ENCODE measurements at regions not wholly inside any gene's neighbourhood (a gene's known extent, or its start where the extent isn't known, plus 50 kb on each side); places are given as distances from the start of the nearest gene placed in this dataset.

- TF ChIP-seq CTCF (IDR thresholded peaks at IDR 0.05; ENCODE audit: low read length), result no peak
- no peak for TF ChIP-seq EZH2 (IDR thresholded peaks at IDR 0.05; ENCODE audit: borderline replicate concordance, low read length)
- H3K9ac ChIP-seq (ENCODE audit: low read length), result no peak overlapping the region
- H3K79me2 ChIP-seq (ENCODE audit: insufficient read depth, low read length), result no peaks in the 10 kb centered on the region
- H3K27me3 ChIP-seq (ENCODE audit: insufficient read depth, low read length), result no peaks in the 10 kb centered on the region
- H2AFZ ChIP-seq (ENCODE audit: low read length), result no peak overlapping the region
- H3K27ac ChIP-seq (ENCODE audit: low read depth, low read length, poor library complexity, severe bottlenecking), result no peak overlapping the region
- H3K36me3 ChIP-seq (ENCODE audit: insufficient read depth, low read length), result no peaks in the 10 kb centered on the region; the same call in 1 of the 2 replicates
- no peaks in the 10 kb centered on the region for H3K4me1 ChIP-seq (ENCODE audit: insufficient read depth, low read length, severe bottlenecking)
- no peak overlapping the region for H3K4me3 ChIP-seq (ENCODE audit: low read depth, low read length, poor library complexity, severe bottlenecking)
- H3K4me2 ChIP-seq (ENCODE audit: low read length), result no peak overlapping the region
- no peaks in the 10 kb centered on the region for H3F3A ChIP-seq (ENCODE audit: insufficient read depth, low read length)
- H3K9me3 ChIP-seq (ENCODE audit: low read length), result 0 out of 2 replicates have a peak, but pooled peaks cover 2% of the 10 kb centered on the region
- no peaks in the 10 kb centered on the region for H4K20me1 ChIP-seq (ENCODE audit: insufficient read depth, low read length)
- no peaks in the 10 kb centered on the region for H3K9me2 ChIP-seq (ENCODE audit: low read depth, low read length)
Observed at GRCh38 chr15:67980171-67980570, 73.9 kb upstream of the PIAS1 start.

GRCh38 chr15:67980773-67981685 lies 73.1 kb upstream of the PIAS1 start:
- 0 out of 2 replicates have a peak, but pooled peaks cover 2% of the 10 kb centered on the region for H3K9me3 ChIP-seq (ENCODE audit: low read length)
- H3K4me3 ChIP-seq (ENCODE audit: low read depth, low read length, poor library complexity, severe bottlenecking), result no peak overlapping the region
- H3F3A ChIP-seq (ENCODE audit: insufficient read depth, low read length), result no peaks in the 10 kb centered on the region
- no peaks in the 10 kb centered on the region for H3K9me2 ChIP-seq (ENCODE audit: low read depth, low read length)
- H3K36me3 ChIP-seq (ENCODE audit: insufficient read depth, low read length), result no peaks in the 10 kb centered on the region; the same call in 1 of the 2 replicates
- H3K4me2 ChIP-seq (ENCODE audit: low read length), result no peak overlapping the region
- H2AFZ ChIP-seq (ENCODE audit: low read length), result no peak overlapping the region
- H3K27me3 ChIP-seq (ENCODE audit: insufficient read depth, low read length), result no peaks in the 10 kb centered on the region
- no peaks in the 10 kb centered on the region for H3K4me1 ChIP-seq (ENCODE audit: insufficient read depth, low read length, severe bottlenecking)
- no peaks in the 10 kb centered on the region for H3K79me2 ChIP-seq (ENCODE audit: insufficient read depth, low read length)
- H3K27ac ChIP-seq (ENCODE audit: low read depth, low read length, poor library complexity, severe bottlenecking), result no peak overlapping the region
- TF ChIP-seq CTCF (IDR thresholded peaks at IDR 0.05; ENCODE audit: low read length) (no peak), EZH2 (IDR thresholded peaks at IDR 0.05; ENCODE audit: borderline replicate concordance, low read length) (no peak)
- H3K9ac ChIP-seq (ENCODE audit: low read length), result no peak overlapping the region
- H4K20me1 ChIP-seq (ENCODE audit: insufficient read depth, low read length), result no peaks in the 10 kb centered on the region

DNA sequence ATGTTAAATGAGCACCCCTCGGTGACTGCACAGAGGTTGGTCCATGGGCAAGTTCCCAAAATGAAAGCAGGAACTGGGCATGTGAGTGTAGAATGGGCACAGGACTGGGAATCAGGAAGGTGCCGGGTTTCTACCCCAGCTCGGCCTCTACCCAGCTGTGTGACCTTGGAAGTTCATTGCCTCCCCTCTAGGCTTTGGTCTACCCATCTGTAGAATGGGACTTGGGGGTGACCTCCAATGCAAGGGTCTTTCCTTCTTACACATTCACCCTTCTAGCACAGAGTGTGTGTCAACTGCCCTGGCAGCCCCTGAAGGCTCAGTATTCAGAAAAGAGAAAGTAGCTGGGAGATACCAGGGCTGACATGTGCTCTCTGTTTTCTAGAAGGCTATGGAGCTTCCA lies 72.3 kb upstream of the PIAS1 start:
- Histone ChIP-seq H3K9me2 (ENCODE audit: low read depth, low read length) (no peaks in the 10 kb centered on the region), H3K27ac (ENCODE audit: low read depth, low read length, poor library complexity, severe bottlenecking) (no peak overlapping the region), H3K79me2 (ENCODE audit: insufficient read depth, low read length) (no peaks in the 10 kb centered on the region), H3K36me3 (ENCODE audit: insufficient read depth, low read length) (no peaks in the 10 kb centered on the region; the same call in 1 of the 2 replicates), H3K4me3 (ENCODE audit: low read depth, low read length, poor library complexity, severe bottlenecking) (no peak overlapping the region), H2AFZ (ENCODE audit: low read length) (no peak overlapping the region), H3K9ac (ENCODE audit: low read length) (no peak overlapping the region), H3K4me2 (ENCODE audit: low read length) (no peak overlapping the region), H3K4me1 (ENCODE audit: insufficient read depth, low read length, severe bottlenecking) (no peaks in the 10 kb centered on the region), H4K20me1 (ENCODE audit: insufficient read depth, low read length) (no peaks in the 10 kb centered on the region), H3K9me3 (ENCODE audit: low read length) (0 out of 2 replicates have a peak, but pooled peaks cover under 1% of the 10 kb centered on the region), H3F3A (ENCODE audit: insufficient read depth, low read length) (no peaks in the 10 kb centered on the region), H3K27me3 (ENCODE audit: insufficient read depth, low read length) (no peaks in the 10 kb centered on the region)
- no peak for TF ChIP-seq CTCF (IDR thresholded peaks at IDR 0.05; ENCODE audit: low read length)
